Liver (tissue), 8 donors: ENCODE measurements at regions not wholly inside any gene's neighbourhood (a gene's known extent, or its start where the extent isn't known, plus 50 kb on each side); places are given as distances from the start of the nearest gene placed in this dataset.

Experiments
- DNase-seq: peaks from one replicate; pipeline ENCODE4 v3.0.0-alpha.2; 2017; ENCODE audit warnings: low spot score
- H3K27ac ChIP-seq, 2 donors: one replicate each; pipeline ENCODE4 v1.7.0; 2013; ENCODE audit warnings: inconsistent platforms in 2 of 2, low read length in 2 of 2, control low read depth in 1 of 2, low read depth in 1 of 2, mild to moderate bottlenecking in 1 of 2
- H3K27me3 ChIP-seq, 4 donors: one replicate each; pipeline versions ENCODE4 v1.6.1 to v1.7.0; 2013; ENCODE audit warnings: low read length in 3 of 4, inconsistent platforms in 1 of 4, mild to moderate bottlenecking in 1 of 4, moderate library complexity in 1 of 4; ENCODE audit not compliant: control insufficient read depth in 4 of 4, insufficient read depth in 4 of 4
- H3K36me3 ChIP-seq, 4 donors: one replicate each; pipeline versions ENCODE4 v1.6.1 to v1.7.0; 2013; ENCODE audit warnings: low read length in 3 of 4, mild to moderate bottlenecking in 3 of 4, low read depth in 1 of 4, moderate library complexity in 1 of 4; ENCODE audit not compliant: control insufficient read depth in 4 of 4, insufficient read depth in 3 of 4
- H3K4me1 ChIP-seq, 4 donors: one replicate each; pipeline versions ENCODE4 v1.6.1 to v1.7.0; 2013; ENCODE audit warnings: low read length in 3 of 4, mild to moderate bottlenecking in 3 of 4, moderate library complexity in 1 of 4; ENCODE audit not compliant: control insufficient read depth in 4 of 4, insufficient read depth in 4 of 4
- H3K4me3 ChIP-seq, 3 donors: one replicate each; pipeline versions ENCODE4 v1.6.1 to v1.7.0; 2013; ENCODE audit warnings: low read length in 3 of 3, control low read depth in 1 of 3, low read depth in 1 of 3, mild to moderate bottlenecking in 1 of 3
- H3K9ac ChIP-seq, 2 donors: one replicate each; pipeline ENCODE4 v1.7.0; 2013; ENCODE audit warnings: low read length in 2 of 2, mild to moderate bottlenecking in 2 of 2, moderate library complexity in 2 of 2, control low read depth in 1 of 2, low read depth in 1 of 2
- H3K9me3 ChIP-seq, 4 donors: one replicate each; pipeline versions ENCODE4 v1.6.1 to v1.7.0; 2013; ENCODE audit warnings: low read length in 3 of 4; ENCODE audit not compliant: control insufficient read depth in 4 of 4
- EGR1 ChIP-seq, 2 donors: IDR thresholded peaks; 2 replicates each; pipeline ENCODE4 v1.6.1; 2016 to 2018; ENCODE audit warnings: antibody characterized with exemption in 2 of 2, low read depth in 2 of 2
- FOXA1 ChIP-seq: IDR thresholded peaks from 2 replicates; pipeline ENCODE4 v1.6.1; 2016; ENCODE audit warnings: antibody characterized with exemption
- GABPA ChIP-seq, 2 donors: IDR thresholded peaks in 1 of 2; conservative IDR thresholded peaks in 1 of 2; 2 replicates each; pipeline ENCODE4 v1.6.1; 2016; ENCODE audit warnings: antibody characterized with exemption in 2 of 2, mild to moderate bottlenecking in 1 of 2, moderate library complexity in 1 of 2
- JUND ChIP-seq, 2 donors: IDR thresholded peaks; 2 replicates each; pipeline ENCODE4 v1.6.1; 2016; ENCODE audit warnings: antibody characterized with exemption in 2 of 2
- MAX ChIP-seq: IDR thresholded peaks from 2 replicates; pipeline ENCODE4 v1.6.1; 2016; ENCODE audit warnings: antibody characterized with exemption
- NR2F2 ChIP-seq: IDR thresholded peaks from 2 replicates; pipeline ENCODE4 v1.6.1; 2016; ENCODE audit warnings: antibody characterized with exemption
- RAD21 ChIP-seq, 2 donors: IDR thresholded peaks; 2 replicates each; pipeline ENCODE4 v1.6.1; 2016; ENCODE audit warnings: antibody characterized with exemption in 2 of 2, mild to moderate bottlenecking in 2 of 2
- REST ChIP-seq: IDR thresholded peaks from 2 replicates; pipeline ENCODE4 v1.6.1; 2016; ENCODE audit warnings: antibody characterized with exemption, mild to moderate bottlenecking
- RXRA ChIP-seq, 2 donors: IDR thresholded peaks; 2 replicates each; pipeline ENCODE4 v1.6.1; 2017 to 2018; ENCODE audit warnings: antibody characterized with exemption in 2 of 2, mild to moderate bottlenecking in 1 of 2
- SP1 ChIP-seq: IDR thresholded peaks from 2 replicates; pipeline ENCODE4 v1.6.1; 2018; ENCODE audit warnings: antibody characterized with exemption, mild to moderate bottlenecking
- YY1 ChIP-seq: IDR thresholded peaks from 2 replicates; pipeline ENCODE4 v1.6.1; 2016; ENCODE audit warnings: antibody characterized with exemption, mild to moderate bottlenecking
- ZBTB33 ChIP-seq: IDR thresholded peaks from 2 replicates; pipeline ENCODE4 v1.6.1; 2016; ENCODE audit warnings: antibody characterized with exemption
- WGBS: extraction: QIAGEN DNeasy Blood & Tissue Kit; methylation state at CpG from one replicate; pipeline ENCODE4 v1.1.7; 2013; 5-methylcytosine and 5-hydroxymethylcytosine counted together
- TF ChIP-seq, protein P1 (sequence below): fragments of 150-350 bp; IDR thresholded peaks from 2 replicates; pipeline ENCODE4 v1.5.1; 2017; ENCODE audit warnings: improper control_type of control experiment, low read depth, low read length; ENCODE audit not compliant: missing input control
- donor health status: healthy.
- donor health status: healthy.
- donor health status: healthy.
- donor health status: healthy.
- donor health status: healthy.

GRCh38 chr3:161575901-161576300 lies 79.3 kb downstream of the OTOL1 start:
- Histone ChIP-seq H3K4me1 (no peaks in the 10 kb centered on the region), H3K27ac (no peak overlapping the region), H3K27me3 (peaks cover 0 to 3% (median 0%) of the 10 kb centered on the region in 4 donors), H3K9me3 (no peaks in the 10 kb centered on the region), H3K36me3 (no peaks in the 10 kb centered on the region), H3K9ac (no peak overlapping the region), H3K4me3 (no peak overlapping the region)
- TF ChIP-seq NR2F2 (no peak), SP1 (no peak), EGR1 (IDR thresholded peaks at IDR 0.05; ENCODE audit: low read depth in 2 of 2) (no peak), FOXA1 (no peak)
- TF ChIP-seq, protein P1, sequence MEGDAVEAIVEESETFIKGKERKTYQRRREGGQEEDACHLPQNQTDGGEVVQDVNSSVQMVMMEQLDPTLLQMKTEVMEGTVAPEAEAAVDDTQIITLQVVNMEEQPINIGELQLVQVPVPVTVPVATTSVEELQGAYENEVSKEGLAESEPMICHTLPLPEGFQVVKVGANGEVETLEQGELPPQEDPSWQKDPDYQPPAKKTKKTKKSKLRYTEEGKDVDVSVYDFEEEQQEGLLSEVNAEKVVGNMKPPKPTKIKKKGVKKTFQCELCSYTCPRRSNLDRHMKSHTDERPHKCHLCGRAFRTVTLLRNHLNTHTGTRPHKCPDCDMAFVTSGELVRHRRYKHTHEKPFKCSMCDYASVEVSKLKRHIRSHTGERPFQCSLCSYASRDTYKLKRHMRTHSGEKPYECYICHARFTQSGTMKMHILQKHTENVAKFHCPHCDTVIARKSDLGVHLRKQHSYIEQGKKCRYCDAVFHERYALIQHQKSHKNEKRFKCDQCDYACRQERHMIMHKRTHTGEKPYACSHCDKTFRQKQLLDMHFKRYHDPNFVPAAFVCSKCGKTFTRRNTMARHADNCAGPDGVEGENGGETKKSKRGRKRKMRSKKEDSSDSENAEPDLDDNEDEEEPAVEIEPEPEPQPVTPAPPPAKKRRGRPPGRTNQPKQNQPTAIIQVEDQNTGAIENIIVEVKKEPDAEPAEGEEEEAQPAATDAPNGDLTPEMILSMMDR = no peak
- WGBS = 86% methylated on average over 2 of the region's 2 CpGs
- no peak for DNase-seq

GRCh38 chr3:161576311-161576710 lies 79.7 kb downstream of the OTOL1 start:
- Histone ChIP-seq H3K9me3 (no peaks in the 10 kb centered on the region), H3K9ac (no peak overlapping the region), H3K27me3 (peaks cover 0 to 3% (median 0%) of the 10 kb centered on the region in 4 donors), H3K36me3 (no peaks in the 10 kb centered on the region), H3K4me1 (no peaks in the 10 kb centered on the region), H3K27ac (no peak overlapping the region), H3K4me3 (no peak overlapping the region)
- WGBS = 66% methylated on average over 2 of the region's 2 CpGs
- DNase-seq = no peak
- TF ChIP-seq SP1 = no peak
- TF ChIP-seq NR2F2 = no peak
- TF ChIP-seq REST = no peak
- no peak for TF ChIP-seq MAX
- TF ChIP-seq JUND (IDR thresholded peaks at IDR 0.05) = no peak
- TF ChIP-seq RXRA (IDR thresholded peaks at IDR 0.05) = no peak
- TF ChIP-seq, protein P1 = no peak
- no peak for TF ChIP-seq RAD21 (IDR thresholded peaks at IDR 0.05)
- no peak for TF ChIP-seq ZBTB33
- no peak for TF ChIP-seq YY1
- TF ChIP-seq GABPA (IDR thresholded peaks at IDR 0.05 in 1 of 2, conservative IDR thresholded peaks at IDR 0.05 in 1 of 2) = no peak
